ENCODE measurements at regions not wholly inside any gene's neighbourhood (a gene's known extent, or its start where the extent isn't known, plus 50 kb on each side); places are given as distances from the start of the nearest gene placed in this dataset.
"Not testable (repeated sequence)": the region's sequence is repeated elsewhere in the genome, so short reads cannot be mapped to it uniquely, and the experiment has no call there.

GRCh38 chr2:131631648-131632047, 104.0 kb downstream of the CCDC74A start:
- not testable (repeated sequence) for TF ChIP-seq CTCF (conservative IDR thresholded peaks at IDR 0.05 in 1 of 2, IDR thresholded peaks at IDR 0.05 in 1 of 2; ENCODE audit: low read depth in 1 of 2, low read length in 2 of 2); EZH2 (IDR thresholded peaks at IDR 0.05; ENCODE audit: low read length, missing control alignments)

Measured in fibroblast of lung (primary cell).